ENCODE measurements at regions not wholly inside any gene's neighbourhood (a gene's known extent, or its start where the extent isn't known, plus 50 kb on each side); places are given as distances from the start of the nearest gene placed in this dataset.
"Not testable (repeated sequence)": the region's sequence is repeated elsewhere in the genome, so short reads cannot be mapped to it uniquely, and the experiment has no call there.

DNA sequence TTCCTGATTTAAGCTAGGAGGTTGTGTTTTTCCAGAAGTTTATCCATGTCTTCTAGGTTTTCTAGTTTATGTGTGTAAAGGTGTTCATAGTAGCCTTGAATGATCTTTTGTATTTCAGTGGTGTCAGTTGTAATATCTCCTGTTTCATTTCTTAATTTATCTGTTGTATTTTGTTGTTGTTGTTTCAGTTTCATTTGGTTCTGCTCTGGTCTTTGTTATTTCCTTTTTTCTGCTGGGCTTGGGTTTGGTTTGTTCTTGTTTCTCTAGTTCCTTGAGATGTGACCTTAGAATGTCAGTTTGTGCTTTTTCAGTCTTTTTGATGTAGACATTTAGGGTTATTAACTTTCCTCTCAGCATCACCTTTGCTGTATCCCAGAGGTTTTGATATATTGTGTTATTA, 62.8 kb downstream of the SCP2D1 start:
- DNase-seq (ENCODE audit: low spot score); FAIRE-seq: not testable (repeated sequence)

DNA sequence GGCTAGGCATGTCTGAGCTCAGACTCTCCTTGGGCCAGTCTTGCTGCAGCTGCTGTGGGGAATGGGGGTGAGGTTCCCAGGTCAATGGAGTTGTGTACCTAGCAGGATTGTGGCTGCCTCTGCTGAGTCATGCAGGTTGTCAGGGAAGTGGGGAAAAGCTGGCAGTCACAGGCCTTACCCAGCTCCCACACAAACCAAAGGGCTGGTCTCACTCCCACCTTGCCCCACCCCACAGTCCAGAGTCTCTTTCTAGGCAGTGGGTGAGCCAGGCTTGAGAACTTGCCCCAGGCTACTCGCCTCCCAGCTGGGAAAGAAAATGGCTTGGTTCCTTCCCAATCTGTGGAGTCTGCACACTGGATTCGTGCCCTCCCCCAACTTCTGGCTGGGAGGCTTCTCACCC, 65.7 kb downstream of the SCP2D1 start:
- peak; percentile 47 for DNase-seq (ENCODE audit: low spot score)
- FAIRE-seq, result peak; percentile 48

DNA sequence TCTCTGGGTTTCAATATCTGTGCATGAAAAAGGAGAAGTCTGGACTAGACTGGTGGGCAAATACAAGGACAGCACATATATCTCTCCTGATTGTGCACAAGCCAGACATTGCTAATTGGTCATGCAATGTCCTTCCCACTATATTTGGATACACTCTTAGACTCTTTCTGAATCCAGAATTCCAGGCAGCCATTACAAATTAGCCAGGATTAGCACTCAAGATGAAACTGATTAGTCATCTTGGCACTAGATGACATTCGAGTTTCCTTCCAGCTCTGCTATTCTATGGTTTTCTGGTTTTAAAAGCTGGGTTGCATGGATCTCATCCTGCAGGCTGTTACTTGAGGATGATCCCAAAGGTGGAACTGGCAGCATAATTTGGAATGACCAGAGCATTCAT, 73.2 kb downstream of the SCP2D1 start:
- DNase-seq (ENCODE audit: low spot score), result no peak
- FAIRE-seq, result no peak

DNA sequence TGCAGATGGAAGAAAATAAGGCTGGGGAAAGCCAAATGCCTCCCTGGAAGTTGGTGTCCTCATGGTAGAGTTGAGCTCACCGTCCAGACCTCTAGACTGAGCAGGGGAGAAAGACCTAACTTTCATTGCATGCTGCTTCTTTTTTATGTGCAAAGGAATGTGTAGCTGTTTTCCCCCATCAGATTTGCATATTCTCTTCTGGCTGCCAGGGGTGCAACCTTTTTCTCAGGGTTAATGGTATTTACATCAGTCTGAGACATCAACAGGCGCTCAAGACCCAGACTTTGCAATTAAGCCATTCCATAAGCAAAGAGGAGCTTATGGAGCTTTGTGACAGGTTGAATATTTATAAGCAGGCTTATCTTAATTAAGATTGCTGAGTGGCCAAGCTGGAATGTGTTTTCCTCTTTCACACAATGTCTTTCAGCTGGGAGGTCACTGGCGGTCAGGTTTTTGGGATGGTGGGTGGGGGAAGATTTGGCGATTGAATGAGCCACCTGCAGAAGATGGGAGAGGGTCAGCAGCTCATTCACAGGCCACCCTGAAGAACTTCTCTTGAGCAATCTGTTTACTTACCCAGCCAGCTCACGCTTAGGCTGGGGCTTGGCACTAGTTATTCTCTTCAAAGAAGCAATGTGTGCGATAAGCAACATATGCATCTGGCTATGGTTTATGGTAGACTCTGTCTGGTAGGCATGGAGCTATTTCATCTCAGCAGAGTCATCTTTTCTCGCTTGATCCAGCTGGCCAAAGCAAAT, 88.6 kb downstream of the SCP2D1 start:
- FAIRE-seq, result no peak
- DNase-seq (ENCODE audit: low spot score), result no peak

DNA sequence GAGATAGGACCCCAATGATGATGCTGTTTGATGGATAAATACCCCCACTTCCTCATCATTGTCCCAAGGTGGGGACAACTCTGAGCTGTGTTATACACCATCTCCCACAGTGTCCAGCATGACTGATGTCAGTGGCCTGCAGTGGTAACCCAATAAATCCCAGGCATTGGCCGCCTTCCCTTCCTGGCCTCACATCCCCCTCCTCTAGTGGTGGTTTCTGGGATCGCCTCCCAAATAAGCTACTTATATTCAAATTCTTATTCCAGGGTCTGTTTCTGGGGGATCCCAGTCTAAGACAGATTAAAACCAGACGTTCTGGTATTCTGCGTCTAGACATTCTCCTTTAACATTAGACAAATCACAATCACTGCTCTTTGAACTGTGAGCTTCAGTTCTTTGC, 90.6 kb downstream of the SCP2D1 start:
- FAIRE-seq, result no peak
- DNase-seq (ENCODE audit: low spot score), result no peak

DNA sequence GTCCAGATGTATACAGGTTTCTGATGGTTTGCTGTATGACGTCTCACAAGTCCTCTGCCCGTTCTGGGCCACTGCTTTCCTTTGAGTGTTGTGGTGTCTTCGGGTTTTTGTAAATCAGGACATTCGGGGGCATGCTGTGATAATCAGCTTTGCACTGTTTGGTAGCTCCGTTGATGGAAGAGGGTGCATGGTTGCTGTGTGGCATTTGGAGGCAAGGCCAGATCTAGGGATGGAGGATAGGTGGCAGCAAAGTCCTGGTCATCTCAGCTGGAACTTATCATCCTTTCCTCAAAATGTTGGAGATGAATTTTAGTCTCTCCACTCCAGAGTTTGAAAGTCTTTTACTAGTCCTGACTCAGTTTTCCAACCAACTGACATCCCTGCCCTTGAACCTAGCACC, 91.0 kb downstream of the SCP2D1 start:
- no peak for FAIRE-seq
- DNase-seq (ENCODE audit: low spot score), result no peak

DNA sequence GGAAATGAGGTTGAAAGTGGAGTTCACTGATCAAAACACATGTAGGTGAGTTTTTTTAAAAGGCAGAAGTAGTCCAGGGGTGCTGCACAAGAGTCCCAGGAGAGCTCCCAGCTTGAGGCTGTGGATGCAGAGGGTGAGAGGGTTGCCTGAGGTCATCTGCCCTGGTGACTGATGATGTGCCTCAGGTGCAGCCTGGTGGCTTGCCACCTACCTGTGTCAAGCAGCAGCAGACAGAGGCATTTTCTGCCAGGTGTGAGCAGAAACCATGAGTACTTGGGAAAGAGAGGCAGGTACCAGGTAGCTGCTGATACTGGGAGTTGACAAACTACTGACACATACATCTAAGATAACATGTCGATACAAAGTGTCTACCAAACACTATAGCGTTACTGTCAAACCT, 92.5 kb downstream of the SCP2D1 start:
- DNase-seq (ENCODE audit: low spot score) (no peak), FAIRE-seq (no peak)

DNA sequence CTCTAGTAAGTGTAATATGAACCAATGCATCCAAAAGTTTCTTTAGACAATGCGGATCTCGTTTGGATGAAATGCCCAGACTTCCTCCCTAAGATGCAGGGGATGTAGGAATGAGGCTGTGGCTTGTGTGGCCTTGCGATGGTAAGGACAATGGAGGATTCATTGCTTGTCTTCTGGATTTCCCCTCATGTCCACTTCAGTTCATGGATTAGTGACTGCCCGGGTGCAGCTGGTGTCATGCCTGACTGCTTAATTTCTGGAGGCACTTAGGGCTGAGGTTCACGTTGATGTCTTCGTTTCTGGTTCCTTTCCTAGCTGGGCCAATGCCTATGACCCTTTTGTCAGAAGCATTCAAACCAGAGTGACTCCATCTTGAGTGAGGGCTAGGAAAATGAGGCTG, 93.8 kb downstream of the SCP2D1 start:
- FAIRE-seq (no peak), DNase-seq (ENCODE audit: low spot score) (no peak)

DNA sequence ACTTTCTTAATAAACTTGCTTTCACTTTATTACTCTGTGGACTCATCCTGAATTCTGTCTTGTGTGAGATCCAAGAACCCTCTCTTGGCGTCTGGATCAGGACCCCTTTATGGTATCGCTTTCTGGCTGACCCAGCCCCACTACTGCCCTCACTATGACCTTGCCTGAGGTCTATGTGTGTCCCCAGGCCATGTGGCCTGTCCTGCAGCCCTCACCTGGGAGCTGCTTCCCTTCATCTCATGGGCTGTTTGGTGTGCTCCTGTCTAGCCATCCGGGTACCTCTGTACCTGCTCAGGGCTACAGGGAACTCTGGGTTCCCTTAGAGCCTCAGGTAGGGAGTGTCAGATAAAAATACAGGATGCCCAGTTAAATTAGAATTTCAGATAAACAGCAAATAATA, 94.5 kb downstream of the SCP2D1 start:
- FAIRE-seq (no peak), DNase-seq (ENCODE audit: low spot score) (no peak)

DNA sequence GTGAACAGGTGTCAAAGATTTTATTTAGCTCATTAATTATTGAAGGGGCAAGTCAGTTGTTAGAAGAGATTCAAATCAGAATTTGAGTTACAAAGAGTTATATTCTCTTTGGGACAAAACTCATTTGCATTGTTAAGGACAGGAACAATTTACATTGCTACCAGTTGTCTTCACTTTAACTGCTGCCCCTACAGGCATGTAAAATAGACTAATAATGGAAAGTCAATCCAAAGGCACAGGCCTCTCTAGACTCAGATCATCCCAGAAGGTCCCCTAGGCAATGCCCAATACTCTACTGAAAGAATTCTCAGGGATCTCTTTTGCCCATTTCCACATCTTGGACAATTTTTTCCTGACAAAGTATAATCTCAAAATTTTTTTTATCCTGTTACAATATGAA, 95.7 kb downstream of the SCP2D1 start:
- FAIRE-seq (no peak), DNase-seq (ENCODE audit: low spot score) (no peak)

DNA sequence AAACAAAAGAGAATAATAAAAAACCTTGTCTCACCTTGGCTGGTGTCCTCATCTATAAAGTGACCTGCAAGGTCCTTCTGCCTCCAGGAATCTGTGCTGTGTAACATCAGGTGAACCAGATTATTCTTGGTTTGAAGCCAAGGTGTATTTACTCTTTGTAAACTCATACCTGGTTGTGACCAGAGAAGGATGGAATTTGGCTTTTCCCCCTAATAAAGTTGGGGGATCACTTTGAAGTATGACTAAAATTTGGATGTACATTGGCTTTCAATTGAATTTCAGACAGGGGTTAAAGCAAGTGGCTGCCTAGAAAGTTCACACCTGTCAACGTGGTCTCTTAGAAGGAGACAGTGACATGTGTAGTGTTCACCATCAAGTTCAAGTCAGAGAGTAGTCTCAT, 100.1 kb downstream of the SCP2D1 start:
- no peak for DNase-seq (ENCODE audit: low spot score)
- no peak for FAIRE-seq

DNA sequence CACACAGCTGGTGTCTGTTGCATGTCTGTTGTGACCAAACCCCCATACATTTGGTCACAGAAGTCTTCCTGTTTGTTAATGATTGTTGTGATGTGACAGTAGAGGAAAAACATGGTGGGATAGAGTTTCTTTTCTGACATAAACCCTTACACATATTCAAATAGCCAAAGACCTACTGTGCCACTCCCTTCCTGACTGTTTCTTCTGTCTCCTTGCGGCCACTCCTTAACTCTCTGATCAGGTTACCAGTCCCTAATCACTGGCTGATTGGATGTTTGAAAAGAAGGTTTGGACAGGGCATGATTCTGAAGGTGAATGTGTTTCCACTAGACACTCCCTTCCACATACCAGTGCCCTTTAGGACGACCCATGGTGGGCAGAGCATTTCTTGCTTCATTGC, 101.2 kb downstream of the SCP2D1 start:
- DNase-seq (ENCODE audit: low spot score) (no peak), FAIRE-seq (no peak)

DNA sequence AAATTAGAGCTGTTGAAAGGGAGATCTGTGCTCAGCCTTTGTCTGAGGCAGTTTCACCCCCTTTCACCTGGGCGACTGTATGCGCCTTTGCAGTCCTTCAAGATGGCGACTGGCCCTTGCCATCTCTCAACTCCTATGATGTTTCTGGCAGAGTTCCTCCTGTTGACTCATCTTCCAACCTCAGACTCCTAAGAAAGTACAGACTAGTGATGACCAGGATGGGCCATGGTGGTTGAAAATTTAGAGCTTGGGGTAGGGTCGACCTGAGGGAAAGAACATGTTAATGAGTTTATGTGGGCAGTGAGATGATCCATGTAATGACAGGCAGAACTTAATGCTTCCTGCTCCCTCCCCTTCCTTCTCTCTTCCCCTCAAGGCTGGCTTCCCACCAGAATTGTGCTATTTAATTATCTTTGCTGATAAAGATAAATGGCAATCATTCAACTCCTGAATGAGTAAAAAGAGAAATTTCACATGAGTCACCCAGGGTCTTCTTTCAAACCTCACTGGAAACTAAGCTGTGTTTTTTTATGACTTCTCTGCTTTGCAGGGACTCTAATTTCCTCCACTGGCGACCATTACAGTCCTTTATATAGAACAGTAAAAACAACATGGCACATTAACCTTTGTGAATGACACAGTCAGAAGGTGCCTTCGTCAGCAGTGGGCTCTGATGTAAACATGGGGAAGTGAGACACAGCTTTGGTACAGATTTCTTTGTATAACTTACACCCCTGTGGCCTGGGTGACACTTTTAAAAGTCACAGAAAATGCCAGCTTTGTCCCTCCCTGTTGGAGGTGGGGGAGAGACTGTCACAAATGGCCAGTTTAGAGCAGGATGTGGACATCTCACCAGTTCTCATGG, 103.5 kb downstream of the SCP2D1 start:
- DNase-seq (ENCODE audit: low spot score) (no peak), FAIRE-seq (no peak)

DNA sequence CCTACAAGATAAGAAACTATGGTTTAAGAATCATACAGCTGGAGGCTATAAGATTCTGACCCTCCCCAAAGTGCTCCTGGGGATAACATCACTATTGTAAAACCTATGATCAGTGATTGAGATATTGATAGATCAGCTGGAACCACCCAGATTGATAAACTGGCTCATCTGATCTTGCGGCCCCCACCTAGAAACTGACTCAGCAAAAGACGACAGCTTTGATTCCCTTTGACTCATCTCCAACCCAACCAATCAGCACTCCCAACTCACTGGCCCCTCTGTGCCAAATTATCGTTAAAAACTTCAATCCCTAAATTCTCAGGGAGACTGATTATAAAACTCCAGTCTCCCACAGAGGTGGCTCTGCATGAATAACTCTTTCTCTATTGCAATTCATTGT, 106.4 kb downstream of the SCP2D1 start:
- FAIRE-seq (no peak), DNase-seq (ENCODE audit: low spot score) (no peak)

DNA sequence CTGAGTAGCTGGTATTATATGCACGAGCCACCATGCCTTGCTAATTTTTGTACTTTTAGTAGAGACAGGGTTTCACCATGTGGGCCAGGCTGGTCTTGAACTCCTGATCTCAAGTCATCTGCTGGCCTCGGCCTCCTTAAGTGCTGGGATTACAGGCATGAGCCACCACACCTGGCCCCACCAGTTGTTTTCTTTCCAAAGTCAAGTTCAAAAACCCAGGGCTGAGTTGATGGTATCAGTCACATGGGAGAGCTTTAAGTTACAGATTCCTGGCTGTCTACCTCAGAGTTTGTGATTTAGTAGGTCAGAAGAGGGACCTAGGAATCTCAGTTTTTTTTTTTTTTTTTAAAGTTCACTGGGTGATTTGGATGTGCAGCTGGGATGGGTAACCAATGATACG, 107.7 kb downstream of the SCP2D1 start:
- FAIRE-seq, result no peak
- DNase-seq (ENCODE audit: low spot score), result no peak

DNA sequence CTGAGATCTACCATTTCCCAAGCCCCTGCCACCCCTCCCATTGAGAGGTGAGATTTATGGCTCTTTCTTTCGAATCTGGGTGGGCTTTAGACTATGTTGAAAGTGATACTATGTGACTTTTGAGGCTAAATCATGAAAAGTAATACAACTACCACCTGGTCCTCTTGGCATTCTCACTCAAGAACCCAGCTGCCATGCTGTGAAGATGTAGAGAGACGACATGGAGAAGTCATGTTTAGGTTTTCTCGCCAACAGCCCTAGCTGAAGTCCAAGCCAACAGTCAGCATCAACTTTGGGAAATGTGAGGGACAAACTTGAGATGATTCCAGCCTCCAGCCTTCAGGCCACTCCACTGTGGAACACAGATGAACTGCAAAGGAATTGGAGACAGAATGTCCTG, 108.7 kb downstream of the SCP2D1 start:
- DNase-seq (ENCODE audit: low spot score), result peak; percentile 5

DNA sequence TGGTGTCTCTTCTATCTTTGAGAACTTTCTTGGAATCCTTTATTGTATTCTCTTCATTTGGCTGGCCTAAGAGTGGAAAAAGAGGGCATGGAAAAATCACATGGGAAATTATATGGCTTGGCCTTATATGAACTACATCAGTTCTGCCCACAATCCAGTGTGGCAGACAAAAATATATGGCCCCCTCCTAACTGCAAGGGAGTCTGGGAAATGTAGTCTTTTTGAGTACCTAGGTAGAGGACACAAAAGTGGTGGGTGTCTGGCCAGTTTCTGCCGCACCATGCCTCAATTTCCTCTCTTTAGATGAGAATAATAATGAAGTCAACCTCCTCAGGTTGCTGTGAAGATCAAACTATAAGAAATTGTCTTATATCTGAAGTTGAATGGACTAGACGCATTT, 109.3 kb downstream of the SCP2D1 start:
- DNase-seq (ENCODE audit: low spot score), result no peak
- no peak for FAIRE-seq

More for the DNA sequence above, 108.7 kb downstream of the SCP2D1 start:
- FAIRE-seq, result no peak

DNA sequence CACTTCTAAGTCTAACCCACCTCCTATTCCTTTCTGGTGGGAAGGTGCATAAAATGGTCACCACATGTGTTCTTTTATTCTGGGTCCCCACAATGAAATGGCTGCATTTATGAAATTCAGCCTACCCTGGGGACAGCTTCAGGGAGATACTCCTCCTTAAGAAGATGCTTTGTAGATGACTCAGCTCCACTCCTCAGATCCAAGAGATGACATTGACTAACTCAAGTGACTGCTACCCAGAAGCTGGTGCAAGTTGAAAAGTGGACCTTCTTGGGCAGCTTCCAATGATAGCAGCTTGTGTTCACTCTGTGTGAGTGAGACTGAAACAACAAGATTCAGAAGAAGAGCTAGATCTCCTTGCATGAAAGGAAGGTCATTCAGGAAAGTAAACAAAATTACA, 113.4 kb downstream of the SCP2D1 start:
- FAIRE-seq (no peak), DNase-seq (ENCODE audit: low spot score) (no peak)

DNA sequence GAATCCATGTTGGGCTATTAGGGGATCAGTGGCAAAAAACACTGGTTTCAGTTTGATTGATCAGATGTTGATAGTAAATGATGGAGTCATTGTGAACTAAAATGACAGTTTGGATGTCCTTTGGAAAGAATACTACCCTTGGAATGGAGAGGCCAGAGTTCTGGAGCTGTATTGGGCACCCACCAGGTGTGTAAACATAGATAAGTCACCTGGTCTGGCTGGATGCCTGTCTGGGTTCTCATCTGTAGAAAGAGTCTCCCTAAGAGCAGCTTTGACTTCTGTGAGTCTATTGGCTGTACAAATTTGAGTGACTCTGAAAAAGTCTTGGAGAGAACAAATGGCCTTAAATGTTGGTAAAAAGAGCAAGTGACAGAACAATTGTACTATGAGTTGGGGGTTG, 115.0 kb downstream of the SCP2D1 start:
- DNase-seq (ENCODE audit: low spot score), result no peak
- no peak for FAIRE-seq

DNA sequence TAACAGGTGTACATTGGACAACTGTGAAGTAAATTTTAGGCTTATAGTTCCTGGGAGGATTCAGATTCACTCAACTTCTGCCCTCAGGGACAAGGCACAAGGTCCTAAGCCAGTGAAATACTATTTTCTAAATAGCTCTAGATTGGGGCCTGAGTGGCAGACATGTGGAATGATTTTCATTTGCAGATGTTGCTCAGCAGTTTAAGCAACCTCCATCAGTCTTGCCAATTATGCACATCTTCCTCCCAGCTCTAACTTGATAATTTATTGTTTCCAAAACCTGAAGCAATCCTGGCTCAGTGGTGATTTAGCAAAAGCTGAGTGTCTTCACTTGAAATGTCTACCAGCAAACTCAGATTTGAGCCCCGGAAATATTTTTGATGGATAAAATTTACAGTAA, 116.2 kb downstream of the SCP2D1 start:
- no peak for DNase-seq (ENCODE audit: low spot score)
- FAIRE-seq, result no peak

DNA sequence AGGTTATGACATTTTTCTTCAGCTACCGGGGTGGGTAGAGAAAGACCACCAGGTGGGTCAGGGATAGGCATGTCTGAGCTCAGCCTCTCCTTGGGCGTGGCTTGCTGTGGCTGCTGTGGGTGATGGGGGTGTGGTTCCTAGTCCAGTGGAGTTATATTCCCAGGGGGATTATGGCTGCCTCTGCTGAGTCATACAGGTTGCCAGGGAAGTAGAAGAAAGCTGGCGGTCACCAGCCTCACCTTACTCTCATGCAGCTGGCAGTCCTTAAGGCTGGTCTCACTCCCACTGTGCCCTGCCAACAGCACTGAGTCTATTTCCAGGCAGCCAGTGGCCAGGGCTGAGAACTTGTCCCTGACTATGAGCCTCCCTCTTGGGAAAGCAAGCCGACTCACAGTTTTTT, 130.0 kb downstream of the SCP2D1 start:
- FAIRE-seq (no peak), DNase-seq (ENCODE audit: low spot score) (no peak)

DNA sequence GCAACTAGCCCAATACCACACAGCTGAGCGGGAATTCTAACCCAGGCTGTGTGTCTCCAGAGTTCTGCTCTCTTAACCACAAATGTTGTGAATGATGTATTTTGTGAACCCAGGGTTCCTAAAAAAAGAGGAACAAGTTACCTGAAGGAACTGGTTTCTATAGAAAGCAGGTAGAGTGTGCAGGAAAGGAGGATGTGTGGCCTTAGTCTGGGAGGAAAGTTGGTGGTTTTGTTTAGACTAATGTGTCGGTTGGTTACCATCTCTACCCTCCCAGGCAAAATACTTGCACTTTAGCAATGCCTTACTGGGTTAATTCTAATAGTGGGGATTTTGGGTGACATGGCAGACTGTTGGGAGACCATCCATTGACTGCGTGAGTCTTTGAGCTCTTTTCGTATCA, 143.3 kb downstream of the SCP2D1 start:
- DNase-seq (ENCODE audit: low spot score) (no peak), FAIRE-seq (no peak)

DNA sequence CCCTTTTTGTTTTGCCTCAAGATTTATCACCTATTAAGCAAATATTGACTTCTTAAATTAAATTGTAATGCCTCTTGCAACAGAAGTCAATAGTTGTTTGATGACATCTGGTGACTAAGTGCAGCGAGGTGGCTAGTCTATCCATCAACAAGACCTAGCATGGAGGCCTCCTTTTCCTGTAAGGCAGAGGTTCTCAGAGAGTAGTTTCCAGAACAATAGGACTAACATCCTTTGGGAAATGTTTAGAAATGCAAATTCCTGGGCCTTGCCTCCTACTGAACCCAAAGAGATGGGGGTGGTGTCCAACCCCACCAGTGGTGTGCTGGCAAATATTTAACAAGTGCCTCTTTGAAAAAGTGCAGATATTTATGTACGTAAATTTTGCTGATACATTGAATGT, 143.7 kb downstream of the SCP2D1 start:
- no peak for DNase-seq (ENCODE audit: low spot score)
- FAIRE-seq, result no peak
